Testis (tissue), 2 donors: ENCODE measurements at regions not wholly inside any gene's neighbourhood (a gene's known extent, or its start where the extent isn't known, plus 50 kb on each side); places are given as distances from the start of the nearest gene placed in this dataset.
"Not testable (repeated sequence)": the region's sequence is repeated elsewhere in the genome, so short reads cannot be mapped to it uniquely, and the experiment has no call there.

Experiments used
- POLR2A ChIP-seq: fragments of 450-650 bp; IDR thresholded peaks from one replicate; pipeline ENCODE4 v1.6.1; 2017; ENCODE audit warnings: antibody characterized with exemption, mild to moderate bottlenecking, moderate library complexity
- TF ChIP-seq, protein P1 (sequence below), 3 experiments: fragments of 450-650 bp in 2 of 3; fragments of 200-600 bp in 1 of 3; sonication (generic) in 1 of 3; IDR thresholded peaks; one replicate each; pipeline ENCODE4 v1.5.1; 2016 to 2019; ENCODE audit warnings: antibody characterized with exemption in 3 of 3, mild to moderate bottlenecking in 2 of 3, moderate library complexity in 1 of 3

DNA sequence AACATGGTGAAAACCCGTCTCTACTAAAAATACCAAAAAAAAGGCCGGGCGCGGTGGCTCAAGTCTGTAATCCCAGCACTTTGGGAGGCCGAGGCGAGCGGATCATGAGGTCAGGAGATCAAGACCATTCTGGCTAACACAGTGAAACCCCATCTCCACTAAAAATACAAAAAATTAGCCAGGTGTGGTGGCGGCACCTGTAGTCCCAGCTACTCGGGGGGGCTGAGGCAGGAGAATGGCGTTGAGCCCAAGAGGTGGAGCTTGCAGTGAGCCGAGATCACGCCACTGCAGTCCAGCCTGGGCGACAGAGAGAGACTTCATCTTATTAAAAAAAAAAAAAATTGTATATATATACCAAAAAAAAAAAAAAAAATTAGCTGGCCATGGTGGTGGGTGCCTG is 533.8 kb downstream of the DMRTA1 start:
- TF ChIP-seq, protein P1, sequence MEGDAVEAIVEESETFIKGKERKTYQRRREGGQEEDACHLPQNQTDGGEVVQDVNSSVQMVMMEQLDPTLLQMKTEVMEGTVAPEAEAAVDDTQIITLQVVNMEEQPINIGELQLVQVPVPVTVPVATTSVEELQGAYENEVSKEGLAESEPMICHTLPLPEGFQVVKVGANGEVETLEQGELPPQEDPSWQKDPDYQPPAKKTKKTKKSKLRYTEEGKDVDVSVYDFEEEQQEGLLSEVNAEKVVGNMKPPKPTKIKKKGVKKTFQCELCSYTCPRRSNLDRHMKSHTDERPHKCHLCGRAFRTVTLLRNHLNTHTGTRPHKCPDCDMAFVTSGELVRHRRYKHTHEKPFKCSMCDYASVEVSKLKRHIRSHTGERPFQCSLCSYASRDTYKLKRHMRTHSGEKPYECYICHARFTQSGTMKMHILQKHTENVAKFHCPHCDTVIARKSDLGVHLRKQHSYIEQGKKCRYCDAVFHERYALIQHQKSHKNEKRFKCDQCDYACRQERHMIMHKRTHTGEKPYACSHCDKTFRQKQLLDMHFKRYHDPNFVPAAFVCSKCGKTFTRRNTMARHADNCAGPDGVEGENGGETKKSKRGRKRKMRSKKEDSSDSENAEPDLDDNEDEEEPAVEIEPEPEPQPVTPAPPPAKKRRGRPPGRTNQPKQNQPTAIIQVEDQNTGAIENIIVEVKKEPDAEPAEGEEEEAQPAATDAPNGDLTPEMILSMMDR (IDR thresholded peaks at IDR 0.05): not testable (repeated sequence)
- not testable (repeated sequence) for TF ChIP-seq POLR2A
